ENCODE measurements at regions not wholly inside any gene's neighbourhood (a gene's known extent, or its start where the extent isn't known, plus 50 kb on each side); places are given as distances from the start of the nearest gene placed in this dataset.

- Histone ChIP-seq H3K4me2 (ENCODE audit: insufficient read depth, low read length, poor library complexity, severe bottlenecking) (no peak overlapping the region), H3K4ac (ENCODE audit: low read length) (no peak overlapping the region), H3K23ac (ENCODE audit: low read depth, low read length, poor library complexity) (no peak overlapping the region), H3K18ac (ENCODE audit: low read length) (no peak overlapping the region), H2BK5ac (ENCODE audit: low read length) (no peak overlapping the region), H3K4me3 (ENCODE audit: low read length in 2 of 2) (no peak overlapping the region), H4K8ac (ENCODE audit: low read depth, low read length) (no peak overlapping the region), H3K14ac (ENCODE audit: low read length) (no peak overlapping the region), H2BK15ac (ENCODE audit: low read length) (no peak overlapping the region), H3K9me3 (replicated peaks in 1 of 2; ENCODE audit: control insufficient read depth in 2 of 2, insufficient read depth in 1 of 2, low read depth in 1 of 2, low read length in 2 of 2) (no peaks in the 10 kb centered on the region), H2BK120ac (ENCODE audit: low read depth, low read length) (no peak overlapping the region), H3K4me1 (ENCODE audit: control insufficient read depth in 2 of 2, insufficient read depth in 1 of 2, low read depth in 1 of 2, low read length in 2 of 2) (no peaks in the 10 kb centered on the region), H4K91ac (ENCODE audit: low read depth, low read length, poor library complexity) (no peak overlapping the region), H2AK5ac (ENCODE audit: low read depth, low read length) (no peak overlapping the region), H3K9ac (ENCODE audit: low read depth, low read length, poor library complexity) (no peak overlapping the region), H3K79me1 (ENCODE audit: low read depth, low read length) (no peaks in the 10 kb centered on the region), H2AFZ (ENCODE audit: low read length) (no peak overlapping the region), H2BK12ac (ENCODE audit: low read length) (no peak overlapping the region), H3K36me3 (replicated peaks in 1 of 2; ENCODE audit: control insufficient read depth in 2 of 2, insufficient read depth in 2 of 2, low read length in 2 of 2) (no peaks in the 10 kb centered on the region), H3K27ac (replicated peaks; ENCODE audit: low read length) (no peak overlapping the region), H3K27me3 (ENCODE audit: control insufficient read depth in 3 of 3, insufficient read depth in 3 of 3, low read depth in 1 of 3, low read length in 3 of 3) (no peaks in the 10 kb centered on the region)
- DNase-seq (ENCODE audit: low spot score), result no peak
These were observed 120.6 kb downstream of the LYPLAL1 start for GRCh38 chr1:219294251-219294650.

GRCh38 chr1:219293410-219293809, 119.7 kb downstream of the LYPLAL1 start:
- Histone ChIP-seq H3K4ac (ENCODE audit: low read length) (no peak overlapping the region), H4K8ac (ENCODE audit: low read depth, low read length) (no peak overlapping the region), H3K4me3 (ENCODE audit: low read length in 2 of 2) (no peak overlapping the region), H2AFZ (ENCODE audit: low read length) (no peak overlapping the region), H2BK120ac (ENCODE audit: low read depth, low read length) (no peak overlapping the region), H3K27me3 (ENCODE audit: control insufficient read depth in 3 of 3, insufficient read depth in 3 of 3, low read depth in 1 of 3, low read length in 3 of 3) (no peaks in the 10 kb centered on the region), H3K79me1 (ENCODE audit: low read depth, low read length) (no peaks in the 10 kb centered on the region), H3K4me1 (ENCODE audit: control insufficient read depth in 2 of 2, insufficient read depth in 1 of 2, low read depth in 1 of 2, low read length in 2 of 2) (no peaks in the 10 kb centered on the region), H2BK5ac (ENCODE audit: low read length) (no peak overlapping the region), H3K23ac (ENCODE audit: low read depth, low read length, poor library complexity) (no peak overlapping the region), H3K14ac (ENCODE audit: low read length) (no peak overlapping the region), H3K9ac (ENCODE audit: low read depth, low read length, poor library complexity) (no peak overlapping the region), H4K91ac (ENCODE audit: low read depth, low read length, poor library complexity) (no peak overlapping the region), H3K36me3 (replicated peaks in 1 of 2; ENCODE audit: control insufficient read depth in 2 of 2, insufficient read depth in 2 of 2, low read length in 2 of 2) (no peaks in the 10 kb centered on the region), H3K4me2 (ENCODE audit: insufficient read depth, low read length, poor library complexity, severe bottlenecking) (no peak overlapping the region), H3K27ac (replicated peaks; ENCODE audit: low read length) (no peak overlapping the region), H3K18ac (ENCODE audit: low read length) (no peak overlapping the region), H2BK12ac (ENCODE audit: low read length) (no peak overlapping the region), H2BK15ac (ENCODE audit: low read length) (no peak overlapping the region), H2AK5ac (ENCODE audit: low read depth, low read length) (no peak overlapping the region), H3K9me3 (replicated peaks in 1 of 2; ENCODE audit: control insufficient read depth in 2 of 2, insufficient read depth in 1 of 2, low read depth in 1 of 2, low read length in 2 of 2) (no peaks in the 10 kb centered on the region)
- WGBS, 2 donors (ENCODE audit: extremely low coverage in 2 of 2, insufficient read length in 2 of 2, insufficient replicate concordance in 1 of 2), result no CpG with 5 or more reads among the region's 3 CpGs
- DNase-seq (ENCODE audit: low spot score), result no peak

- Histone ChIP-seq H4K91ac (ENCODE audit: low read depth, low read length, poor library complexity) (no peak overlapping the region), H3K4me2 (ENCODE audit: insufficient read depth, low read length, poor library complexity, severe bottlenecking) (no peak overlapping the region), H3K9ac (ENCODE audit: low read depth, low read length, poor library complexity) (no peak overlapping the region), H2BK15ac (ENCODE audit: low read length) (no peak overlapping the region), H3K4me1 (ENCODE audit: control insufficient read depth in 2 of 2, insufficient read depth in 1 of 2, low read depth in 1 of 2, low read length in 2 of 2) (no peaks in the 10 kb centered on the region), H3K4me3 (ENCODE audit: low read length in 2 of 2) (no peak overlapping the region), H2BK5ac (ENCODE audit: low read length) (no peak overlapping the region), H4K8ac (ENCODE audit: low read depth, low read length) (no peak overlapping the region), H3K27ac (replicated peaks; ENCODE audit: low read length) (no peak overlapping the region), H2BK12ac (ENCODE audit: low read length) (no peak overlapping the region), H3K27me3 (ENCODE audit: control insufficient read depth in 3 of 3, insufficient read depth in 3 of 3, low read depth in 1 of 3, low read length in 3 of 3) (no peaks in the 10 kb centered on the region), H3K36me3 (replicated peaks in 1 of 2; ENCODE audit: control insufficient read depth in 2 of 2, insufficient read depth in 2 of 2, low read length in 2 of 2) (no peaks in the 10 kb centered on the region), H3K18ac (ENCODE audit: low read length) (no peak overlapping the region), H3K9me3 (replicated peaks in 1 of 2; ENCODE audit: control insufficient read depth in 2 of 2, insufficient read depth in 1 of 2, low read depth in 1 of 2, low read length in 2 of 2) (no peaks in the 10 kb centered on the region), H2AK5ac (ENCODE audit: low read depth, low read length) (no peak overlapping the region), H3K23ac (ENCODE audit: low read depth, low read length, poor library complexity) (no peak overlapping the region), H2BK120ac (ENCODE audit: low read depth, low read length) (no peak overlapping the region), H3K79me1 (ENCODE audit: low read depth, low read length) (no peaks in the 10 kb centered on the region), H3K4ac (ENCODE audit: low read length) (no peak overlapping the region), H2AFZ (ENCODE audit: low read length) (no peak overlapping the region), H3K14ac (ENCODE audit: low read length) (no peak overlapping the region)
- no CpG with 5 or more reads among the region's 3 CpGs for WGBS, 2 donors (ENCODE audit: extremely low coverage in 2 of 2, insufficient read length in 2 of 2, insufficient replicate concordance in 1 of 2)
- DNase-seq (ENCODE audit: low spot score), result no peak
These were observed 119.3 kb downstream of the LYPLAL1 start for GRCh38 chr1:219292999-219293398.

GRCh38 chr1:219292341-219292740, 118.7 kb downstream of the LYPLAL1 start:
- Histone ChIP-seq H3K23ac (ENCODE audit: low read depth, low read length, poor library complexity) (no peak overlapping the region), H3K27me3 (ENCODE audit: control insufficient read depth in 3 of 3, insufficient read depth in 3 of 3, low read depth in 1 of 3, low read length in 3 of 3) (no peaks in the 10 kb centered on the region), H3K79me1 (ENCODE audit: low read depth, low read length) (no peaks in the 10 kb centered on the region), H3K18ac (ENCODE audit: low read length) (no peak overlapping the region), H2BK15ac (ENCODE audit: low read length) (no peak overlapping the region), H3K4me2 (ENCODE audit: insufficient read depth, low read length, poor library complexity, severe bottlenecking) (no peak overlapping the region), H3K4ac (ENCODE audit: low read length) (no peak overlapping the region), H4K91ac (ENCODE audit: low read depth, low read length, poor library complexity) (no peak overlapping the region), H2BK5ac (ENCODE audit: low read length) (no peak overlapping the region), H3K27ac (replicated peaks; ENCODE audit: low read length) (no peak overlapping the region), H3K4me3 (ENCODE audit: low read length in 2 of 2) (no peak overlapping the region), H4K8ac (ENCODE audit: low read depth, low read length) (no peak overlapping the region), H2AK5ac (ENCODE audit: low read depth, low read length) (no peak overlapping the region), H2AFZ (ENCODE audit: low read length) (no peak overlapping the region), H3K9me3 (replicated peaks in 1 of 2; ENCODE audit: control insufficient read depth in 2 of 2, insufficient read depth in 1 of 2, low read depth in 1 of 2, low read length in 2 of 2) (no peaks in the 10 kb centered on the region), H3K9ac (ENCODE audit: low read depth, low read length, poor library complexity) (no peak overlapping the region), H3K14ac (ENCODE audit: low read length) (no peak overlapping the region), H3K36me3 (replicated peaks in 1 of 2; ENCODE audit: control insufficient read depth in 2 of 2, insufficient read depth in 2 of 2, low read length in 2 of 2) (no peaks in the 10 kb centered on the region), H3K4me1 (ENCODE audit: control insufficient read depth in 2 of 2, insufficient read depth in 1 of 2, low read depth in 1 of 2, low read length in 2 of 2) (no peaks in the 10 kb centered on the region), H2BK120ac (ENCODE audit: low read depth, low read length) (no peak overlapping the region), H2BK12ac (ENCODE audit: low read length) (no peak overlapping the region)
- no peak for DNase-seq (ENCODE audit: low spot score)

Measured in neuronal stem cell (in vitro differentiated cells).